ENCODE measurements at regions not wholly inside any gene's neighbourhood (a gene's known extent, or its start where the extent isn't known, plus 50 kb on each side); places are given as distances from the start of the nearest gene placed in this dataset.

DNA sequence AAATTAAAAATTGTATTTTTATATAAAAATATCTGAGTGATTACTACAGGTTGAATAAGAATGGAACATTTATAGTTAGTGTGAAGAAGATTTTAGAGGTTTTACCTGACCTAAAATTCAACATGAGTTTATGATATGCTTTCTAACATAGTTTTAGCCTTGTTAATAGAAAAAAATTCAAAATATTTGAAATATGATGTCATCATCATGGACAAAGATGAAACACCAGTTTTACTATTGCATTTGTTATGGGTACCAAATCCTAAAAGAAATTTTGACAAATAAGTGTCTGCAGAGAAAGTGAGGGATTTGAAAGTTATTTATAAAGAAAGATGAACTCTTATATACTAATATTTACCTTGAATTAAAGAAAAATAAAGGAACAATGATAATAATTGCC is 479.7 kb downstream of the TBC1D32 start:
- Histone ChIP-seq H3K36me3 (ENCODE audit: control insufficient read depth in 2 of 2, extremely low read depth in 1 of 2, insufficient read depth in 1 of 2, low read length in 1 of 2) (no peaks in the 10 kb centered on the region), H3K9me3 (no peaks in the 10 kb centered on the region), H3K27me3 (replicated peaks in 1 of 2; ENCODE audit: control insufficient read depth in 2 of 2, extremely low read depth in 1 of 2, insufficient read depth in 2 of 2, low read length in 1 of 2) (no peaks in the 10 kb centered on the region), H3K27ac (ENCODE audit: low read length) (no peak overlapping the region), H3K4me1 (ENCODE audit: control insufficient read depth in 1 of 2, extremely low read depth in 1 of 2, insufficient read depth in 2 of 2, low read length in 2 of 2) (no peaks in the 10 kb centered on the region), H3K4me3 (ENCODE audit: control insufficient read depth in 1 of 2, extremely low read depth in 1 of 2, low read length in 1 of 2) (no peak overlapping the region)
- H3K4me1 Mint-ChIP-seq: no peaks in the 10 kb centered on the region
- ChIA-PET CTCF (no interaction called here), POLR2A (no interaction called here)
- H3K27ac Mint-ChIP-seq: no peak overlapping the region
- H3K4me3 Mint-ChIP-seq: no peak overlapping the region
- H3K27me3 Mint-ChIP-seq: no peaks in the 10 kb centered on the region
- no peak for DNase-seq
- H3K36me3 Mint-ChIP-seq: no peaks in the 10 kb centered on the region
- peaks cover 0 to 4% (median 2%) of the 10 kb centered on the region in 3 donors for H3K9me3 Mint-ChIP-seq
- ATAC-seq (replicated peaks in 1 of 4): no peak

DNA sequence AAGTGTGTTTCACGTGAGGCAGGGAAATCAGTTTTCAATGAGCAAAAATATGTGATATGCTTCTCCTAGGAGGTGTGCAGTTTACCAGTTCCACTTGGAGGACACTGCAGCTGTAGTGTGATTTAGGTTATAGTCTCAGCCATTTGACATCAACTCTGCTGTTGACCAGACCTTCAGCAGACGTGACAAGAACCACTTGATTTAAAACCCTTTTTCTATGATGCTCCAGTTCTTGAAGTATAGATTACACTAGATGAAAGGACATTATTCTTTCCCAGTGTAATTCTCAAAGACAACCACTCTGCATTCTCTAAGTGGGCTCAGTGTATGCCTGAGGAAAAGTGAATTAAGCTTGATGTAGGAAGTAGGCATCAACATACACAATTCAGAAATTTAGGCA is 480.8 kb downstream of the TBC1D32 start:
- Mint-ChIP-seq H3K36me3 (no peaks in the 10 kb centered on the region), H3K27me3 (no peaks in the 10 kb centered on the region), H3K27ac (no peak overlapping the region), H3K4me1 (no peaks in the 10 kb centered on the region), H3K9me3 (peaks cover 0 to 4% (median 3%) of the 10 kb centered on the region in 3 donors), H3K4me3 (no peak overlapping the region)
- Histone ChIP-seq H3K4me1 (ENCODE audit: control insufficient read depth in 1 of 2, extremely low read depth in 1 of 2, insufficient read depth in 2 of 2, low read length in 2 of 2) (no peaks in the 10 kb centered on the region), H3K4me3 (ENCODE audit: control insufficient read depth in 1 of 2, extremely low read depth in 1 of 2, low read length in 1 of 2) (no peak overlapping the region), H3K27me3 (replicated peaks in 1 of 2; ENCODE audit: control insufficient read depth in 2 of 2, extremely low read depth in 1 of 2, insufficient read depth in 2 of 2, low read length in 1 of 2) (no peaks in the 10 kb centered on the region), H3K9me3 (no peaks in the 10 kb centered on the region), H3K27ac (ENCODE audit: low read length) (no peak overlapping the region), H3K36me3 (ENCODE audit: control insufficient read depth in 2 of 2, extremely low read depth in 1 of 2, insufficient read depth in 1 of 2, low read length in 1 of 2) (no peaks in the 10 kb centered on the region)
- no peak for ATAC-seq (replicated peaks in 1 of 4)
- no peak for DNase-seq
- POLR2A ChIA-PET: no interaction called here
- CTCF ChIA-PET: no interaction called here
- WGBS (ENCODE audit: insufficient coverage): no CpG with 5 or more reads among the region's 2 CpGs

DNA sequence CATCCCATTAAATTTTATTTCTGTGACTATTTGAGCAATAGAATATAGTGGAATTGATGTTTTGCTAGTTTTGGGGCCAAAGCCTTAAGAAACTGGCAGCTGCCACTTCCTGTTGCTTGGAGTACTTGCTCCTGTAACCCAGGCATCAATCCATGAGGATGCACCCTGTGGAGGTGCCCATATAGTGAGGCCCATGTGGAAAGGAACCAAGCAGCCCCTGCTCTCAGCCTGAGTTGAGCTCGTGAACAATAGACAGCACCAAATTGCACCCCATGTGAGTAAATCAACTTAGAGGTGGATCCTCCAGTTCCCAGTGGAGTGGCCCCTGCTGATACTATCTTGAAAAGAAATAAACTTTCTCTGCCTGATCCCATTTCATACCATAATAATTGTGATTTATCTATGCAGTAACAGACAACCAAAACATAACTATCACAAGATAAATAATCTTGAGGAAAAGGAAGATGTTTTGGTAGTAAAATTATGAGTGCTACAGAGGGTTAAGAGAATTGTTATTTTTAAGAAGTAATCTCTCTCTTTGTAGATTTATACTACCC is 481.9 kb downstream of the TBC1D32 start:
- ATAC-seq (replicated peaks in 1 of 4) (no peak), DNase-seq (no peak)
- no peak overlapping the region for H3K27ac Mint-ChIP-seq
- Histone ChIP-seq H3K9me3 (no peaks in the 10 kb centered on the region), H3K27me3 (replicated peaks in 1 of 2; ENCODE audit: control insufficient read depth in 2 of 2, extremely low read depth in 1 of 2, insufficient read depth in 2 of 2, low read length in 1 of 2) (no peaks in the 10 kb centered on the region), H3K36me3 (ENCODE audit: control insufficient read depth in 2 of 2, extremely low read depth in 1 of 2, insufficient read depth in 1 of 2, low read length in 1 of 2) (no peaks in the 10 kb centered on the region), H3K27ac (ENCODE audit: low read length) (no peak overlapping the region), H3K4me1 (ENCODE audit: control insufficient read depth in 1 of 2, extremely low read depth in 1 of 2, insufficient read depth in 2 of 2, low read length in 2 of 2) (no peaks in the 10 kb centered on the region), H3K4me3 (ENCODE audit: control insufficient read depth in 1 of 2, extremely low read depth in 1 of 2, low read length in 1 of 2) (no peak overlapping the region)
- no peaks in the 10 kb centered on the region for H3K27me3 Mint-ChIP-seq
- 57% methylated on average over 1 of the region's 1 CpG for WGBS (ENCODE audit: insufficient coverage)
- no peak overlapping the region for H3K4me3 Mint-ChIP-seq
- POLR2A ChIA-PET: no interaction called here
- CTCF ChIA-PET: no interaction called here
- H3K4me1 Mint-ChIP-seq: no peaks in the 10 kb centered on the region
- H3K36me3 Mint-ChIP-seq: no peaks in the 10 kb centered on the region
- H3K9me3 Mint-ChIP-seq: peaks cover 0 to 4% (median 3%) of the 10 kb centered on the region in 3 donors

DNA sequence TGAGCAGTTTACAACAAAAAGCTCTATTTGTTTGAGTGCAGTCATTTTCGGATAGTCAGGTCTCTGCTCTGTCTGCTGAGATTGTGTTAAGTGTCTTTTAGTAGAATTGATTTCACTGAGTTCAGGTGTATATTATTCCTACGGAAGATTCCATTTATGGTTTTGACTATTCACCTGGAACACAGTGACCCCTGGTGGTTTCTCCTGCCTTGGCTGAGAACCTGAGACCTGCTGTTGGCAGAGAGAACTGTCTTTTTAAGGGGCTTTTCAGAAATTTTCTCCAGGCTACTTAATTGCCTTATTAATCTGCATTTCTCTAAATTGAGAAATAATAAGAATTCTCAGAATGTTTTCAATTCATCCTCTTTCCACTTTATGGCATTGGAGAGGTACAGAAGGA is 508.0 kb downstream of the TBC1D32 start:
- DNase-seq (peak in 1 of 35 experiments; percentile 9), ATAC-seq (replicated peaks in 1 of 4) (no peak)
- no peaks in the 10 kb centered on the region for H3K4me1 Mint-ChIP-seq
- no peaks in the 10 kb centered on the region for H3K36me3 ChIP-seq (ENCODE audit: control insufficient read depth in 2 of 2, extremely low read depth in 1 of 2, insufficient read depth in 1 of 2, low read length in 1 of 2)
- H3K36me3 Mint-ChIP-seq: no peaks in the 10 kb centered on the region
- H3K27me3 ChIP-seq (replicated peaks in 1 of 2; ENCODE audit: control insufficient read depth in 2 of 2, extremely low read depth in 1 of 2, insufficient read depth in 2 of 2, low read length in 1 of 2): peaks cover 0 to 2% of the 10 kb centered on the region in 2 experiments
- H3K4me3 Mint-ChIP-seq: no peak overlapping the region
- H3K9me3 Mint-ChIP-seq: no peaks in the 10 kb centered on the region
- no peaks in the 10 kb centered on the region for H3K27me3 Mint-ChIP-seq
- H3K9me3 ChIP-seq: no peaks in the 10 kb centered on the region
- H3K4me1 ChIP-seq (ENCODE audit: control insufficient read depth in 1 of 2, extremely low read depth in 1 of 2, insufficient read depth in 2 of 2, low read length in 2 of 2): no peaks in the 10 kb centered on the region
- H3K27ac Mint-ChIP-seq: no peak overlapping the region
- WGBS (ENCODE audit: insufficient coverage): 60% methylated on average over 1 of the region's 2 CpGs
- no peak overlapping the region for H3K4me3 ChIP-seq (ENCODE audit: control insufficient read depth in 1 of 2, extremely low read depth in 1 of 2, low read length in 1 of 2)
- ChIA-PET CTCF (interaction anchor here in 1 of 2 donors (0.6 kb wide), 1 partner anchor 1071 kb away, joined by 5 read pairs; no protein-coding TSS in a partner anchor), POLR2A (no interaction called here)
- no peak overlapping the region for H3K27ac ChIP-seq (ENCODE audit: low read length)

DNA sequence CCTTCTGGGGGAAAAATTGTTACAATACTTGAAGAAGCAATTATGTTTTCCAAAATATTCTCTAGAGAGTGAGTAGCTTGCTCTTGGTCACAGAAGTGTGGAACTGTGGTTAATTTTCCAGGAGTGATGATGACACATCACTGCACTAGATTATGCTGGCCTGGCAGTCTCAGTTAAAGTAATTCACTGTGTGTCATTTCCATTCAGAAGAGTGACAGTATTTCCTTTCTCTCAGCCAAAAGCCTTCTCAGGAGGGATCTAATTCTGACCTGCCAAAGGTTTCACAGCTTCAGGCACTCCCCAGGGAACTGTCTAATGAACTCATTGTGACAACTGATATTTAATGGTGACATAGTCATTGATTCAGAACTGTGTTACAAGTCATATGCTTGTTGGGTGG is 517.5 kb downstream of the TBC1D32 start:
- no peak overlapping the region for H3K27ac Mint-ChIP-seq
- no peak for ATAC-seq (replicated peaks in 1 of 4)
- POLR2A ChIA-PET: no interaction called here
- no peaks in the 10 kb centered on the region for H3K27me3 ChIP-seq (replicated peaks in 1 of 2; ENCODE audit: control insufficient read depth in 2 of 2, extremely low read depth in 1 of 2, insufficient read depth in 2 of 2, low read length in 1 of 2)
- no peak overlapping the region for H3K27ac ChIP-seq (ENCODE audit: low read length)
- no peaks in the 10 kb centered on the region for H3K36me3 Mint-ChIP-seq
- no peak overlapping the region for H3K4me3 ChIP-seq (ENCODE audit: control insufficient read depth in 1 of 2, extremely low read depth in 1 of 2, low read length in 1 of 2)
- H3K4me1 ChIP-seq (ENCODE audit: control insufficient read depth in 1 of 2, extremely low read depth in 1 of 2, insufficient read depth in 2 of 2, low read length in 2 of 2): no peaks in the 10 kb centered on the region
- DNase-seq: no peak
- H3K36me3 ChIP-seq (ENCODE audit: control insufficient read depth in 2 of 2, extremely low read depth in 1 of 2, insufficient read depth in 1 of 2, low read length in 1 of 2): no peaks in the 10 kb centered on the region
- no peaks in the 10 kb centered on the region for H3K4me1 Mint-ChIP-seq
- no peak overlapping the region for H3K4me3 Mint-ChIP-seq
- no peaks in the 10 kb centered on the region for H3K27me3 Mint-ChIP-seq
- peaks cover 0 to 13% (median 4%) of the 10 kb centered on the region in 3 donors for H3K9me3 Mint-ChIP-seq
- CTCF ChIA-PET: no interaction called here
- H3K9me3 ChIP-seq: peaks cover 4% of the 10 kb centered on the region

DNA sequence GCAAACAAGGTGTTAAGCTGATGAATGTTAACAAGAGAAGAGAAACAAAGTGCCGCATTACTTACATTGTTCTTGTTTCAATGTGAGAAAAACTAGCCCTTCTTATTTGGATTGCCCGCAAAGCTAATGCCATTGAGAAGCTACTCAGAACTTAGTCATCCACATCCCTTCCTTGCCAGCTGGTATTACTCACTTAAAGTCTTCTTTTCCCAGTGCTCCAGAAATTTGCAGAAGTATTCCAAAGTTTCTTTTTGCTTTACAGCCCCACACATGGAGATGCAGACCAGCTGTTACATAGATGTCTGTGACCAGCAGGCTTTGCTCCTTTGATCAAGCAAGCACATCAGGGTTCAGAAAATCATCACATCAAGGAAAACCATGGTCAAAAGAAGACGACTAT is 529.0 kb downstream of the TBC1D32 start:
- Mint-ChIP-seq H3K9me3 (peaks cover 4 to 11% (median 6%) of the 10 kb centered on the region in 3 donors), H3K27ac (no peak overlapping the region), H3K27me3 (no peaks in the 10 kb centered on the region), H3K36me3 (no peaks in the 10 kb centered on the region), H3K4me3 (no peak overlapping the region), H3K4me1 (no peaks in the 10 kb centered on the region)
- WGBS (ENCODE audit: insufficient coverage): 88% methylated on average over 1 of the region's 3 CpGs
- ChIA-PET CTCF (no interaction called here), POLR2A (no interaction called here)
- DNase-seq (no peak), ATAC-seq (replicated peaks in 1 of 4) (no peak)
- Histone ChIP-seq H3K4me3 (ENCODE audit: control insufficient read depth in 1 of 2, extremely low read depth in 1 of 2, low read length in 1 of 2) (no peak overlapping the region), H3K36me3 (ENCODE audit: control insufficient read depth in 2 of 2, extremely low read depth in 1 of 2, insufficient read depth in 1 of 2, low read length in 1 of 2) (no peaks in the 10 kb centered on the region), H3K4me1 (ENCODE audit: control insufficient read depth in 1 of 2, extremely low read depth in 1 of 2, insufficient read depth in 2 of 2, low read length in 2 of 2) (no peaks in the 10 kb centered on the region), H3K27ac (ENCODE audit: low read length) (no peak overlapping the region), H3K9me3 (no peaks in the 10 kb centered on the region), H3K27me3 (replicated peaks in 1 of 2; ENCODE audit: control insufficient read depth in 2 of 2, extremely low read depth in 1 of 2, insufficient read depth in 2 of 2, low read length in 1 of 2) (no peaks in the 10 kb centered on the region)

DNA sequence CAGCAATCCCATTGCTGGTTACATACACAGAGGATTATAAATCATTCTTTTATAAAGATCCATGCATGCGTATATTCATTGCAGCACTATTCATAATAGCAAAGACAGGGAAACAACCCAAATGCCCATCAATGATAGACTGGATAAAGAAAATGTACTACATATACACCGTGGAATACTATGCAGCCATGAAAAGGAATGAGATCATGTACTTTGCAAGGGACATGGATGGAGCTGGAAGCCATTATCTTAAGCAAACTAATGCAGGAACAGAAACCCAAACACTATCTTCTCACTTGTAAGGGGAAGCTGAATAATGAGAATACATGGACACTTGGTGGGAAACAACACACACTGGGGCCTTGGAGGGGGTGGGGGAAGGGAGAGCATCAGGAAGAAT is 529.7 kb downstream of the TBC1D32 start:
- Histone ChIP-seq H3K27ac (ENCODE audit: low read length) (no peak overlapping the region), H3K27me3 (replicated peaks in 1 of 2; ENCODE audit: control insufficient read depth in 2 of 2, extremely low read depth in 1 of 2, insufficient read depth in 2 of 2, low read length in 1 of 2) (no peaks in the 10 kb centered on the region), H3K36me3 (ENCODE audit: control insufficient read depth in 2 of 2, extremely low read depth in 1 of 2, insufficient read depth in 1 of 2, low read length in 1 of 2) (no peaks in the 10 kb centered on the region), H3K4me3 (ENCODE audit: control insufficient read depth in 1 of 2, extremely low read depth in 1 of 2, low read length in 1 of 2) (no peak overlapping the region), H3K4me1 (ENCODE audit: control insufficient read depth in 1 of 2, extremely low read depth in 1 of 2, insufficient read depth in 2 of 2, low read length in 2 of 2) (no peaks in the 10 kb centered on the region), H3K9me3 (no peaks in the 10 kb centered on the region)
- ATAC-seq (replicated peaks in 1 of 4) (no peak), DNase-seq (no peak)
- no peaks in the 10 kb centered on the region for H3K4me1 Mint-ChIP-seq
- WGBS (ENCODE audit: insufficient coverage): no CpG with 5 or more reads among the region's 2 CpGs
- H3K9me3 Mint-ChIP-seq: peaks cover 4 to 11% (median 6%) of the 10 kb centered on the region in 3 donors
- no peaks in the 10 kb centered on the region for H3K36me3 Mint-ChIP-seq
- CTCF ChIA-PET: no interaction called here
- POLR2A ChIA-PET: no interaction called here
- H3K27ac Mint-ChIP-seq: no peak overlapping the region
- H3K27me3 Mint-ChIP-seq: no peaks in the 10 kb centered on the region
- H3K4me3 Mint-ChIP-seq: no peak overlapping the region
